HCT116 (cell line): ENCODE measurements at regions not wholly inside any gene's neighbourhood (a gene's known extent, or its start where the extent isn't known, plus 50 kb on each side); places are given as distances from the start of the nearest gene placed in this dataset.

ENCODE experiments used
- CTCF ChIP-seq, 3 experiments: fragments of 200-600 bp in 1 of 3; sonication (generic) in 1 of 3; IDR thresholded peaks in 2 of 3; conservative IDR thresholded peaks in 1 of 3; 2 replicates each; pipeline ENCODE4 v1.5.1; 2012 to 2017; ENCODE audit warnings: low read depth in 2 of 3, low read length in 2 of 3, antibody characterized with exemption in 1 of 3, borderline replicate concordance in 1 of 3, control low read depth in 1 of 3, mild to moderate bottlenecking in 1 of 3, mixed read lengths in 1 of 3, mixed run types in 1 of 3, moderate library complexity in 1 of 3; ENCODE audit not compliant: insufficient read depth in 1 of 3
- EZH2 ChIP-seq: fragments of 200-600 bp; sonication (generic); IDR thresholded peaks from 2 replicates; pipeline ENCODE4 v1.6.1; 2017; ENCODE audit warnings: antibody characterized with exemption, mixed run types
- EZH2phosphoT487 ChIP-seq: fragments of 200-600 bp; IDR thresholded peaks from 2 replicates; pipeline ENCODE4 v1.6.1; 2018; ENCODE audit warnings: antibody characterized with exemption, borderline replicate concordance
- POLR2A ChIP-seq: IDR thresholded peaks from 2 replicates; pipeline ENCODE4 v1.7.0; 2011; ENCODE audit warnings: borderline replicate concordance; ENCODE audit not compliant: insufficient read depth, insufficient read length; ENCODE audit errors: extremely low read depth
- POLR2AphosphoS5 ChIP-seq: IDR thresholded peaks from 2 replicates; pipeline ENCODE4 v1.6.1; 2011; ENCODE audit warnings: mild to moderate bottlenecking, low read depth, low read length, moderate library complexity

- TF ChIP-seq CTCF (IDR thresholded peaks at IDR 0.05 in 2 of 3, conservative IDR thresholded peaks at IDR 0.05 in 1 of 3; ENCODE audit: borderline replicate concordance in 1 of 3, insufficient read depth in 1 of 3, low read depth in 2 of 3, low read length in 2 of 3) (no peak), POLR2AphosphoS5 (no peak), EZH2phosphoT487 (no peak), POLR2A (no peak), EZH2 (no peak)
These were observed 66.1 kb upstream of the IL15 start for GRCh38 chr4:141570290-141570689.
